GM18909 (cell line): ENCODE measurements at regions not wholly inside any gene's neighbourhood (a gene's known extent, or its start where the extent isn't known, plus 50 kb on each side); places are given as distances from the start of the nearest gene placed in this dataset.

Experiments
- ATAC-seq: cut with Tn5 transposase; IDR thresholded peaks from one replicate; pipeline ENCODE4 v1.9.1; 2021; ENCODE audit warnings: mild to moderate bottlenecking; ENCODE audit not compliant: unreplicated experiment, poor library complexity

- ATAC-seq = no peak
Observed at GRCh38 chr3:66592016-66592761, 91.4 kb upstream of the LRIG1 start.

GRCh38 chr3:66592927-66593625 lies 92.3 kb upstream of the LRIG1 start:
- ATAC-seq = no peak

- no peak for ATAC-seq
Observed at GRCh38 chr3:66593978-66594377, 93.2 kb upstream of the LRIG1 start.

- no peak for ATAC-seq
Observed at GRCh38 chr3:66597308-66597863, 96.6 kb upstream of the LRIG1 start.

- no peak for ATAC-seq
Observed at GRCh38 chr3:66598168-66598567, 97.3 kb upstream of the LRIG1 start.

GRCh38 chr3:66602237-66602636 lies 101.4 kb upstream of the LRIG1 start:
- ATAC-seq = no peak

- ATAC-seq = no peak
Observed at GRCh38 chr3:66602691-66603090, 101.9 kb upstream of the LRIG1 start.

GRCh38 chr3:66603151-66603611 lies 102.4 kb upstream of the LRIG1 start:
- no peak for ATAC-seq

- no peak for ATAC-seq
Observed at GRCh38 chr3:66604481-66604880, 103.7 kb upstream of the LRIG1 start.

GRCh38 chr3:66606126-66606525 lies 105.3 kb upstream of the LRIG1 start:
- no peak for ATAC-seq

- ATAC-seq = no peak
Observed at GRCh38 chr3:66606868-66607267, 106.0 kb upstream of the LRIG1 start.

GRCh38 chr3:66609660-66610561 lies 109.1 kb upstream of the LRIG1 start:
- no peak for ATAC-seq

GRCh38 chr3:66610562-66610909 lies 109.7 kb upstream of the LRIG1 start:
- ATAC-seq = no peak

GRCh38 chr3:66615643-66616301 lies 115.0 kb upstream of the LRIG1 start:
- no peak for ATAC-seq

GRCh38 chr3:66617351-66617750 lies 116.5 kb upstream of the LRIG1 start:
- ATAC-seq = no peak

GRCh38 chr3:66618066-66618465 lies 117.2 kb upstream of the LRIG1 start:
- ATAC-seq = no peak

- ATAC-seq = no peak
Observed at GRCh38 chr3:66620296-66620695, 119.5 kb upstream of the LRIG1 start.

GRCh38 chr3:66622756-66623457 lies 122.1 kb upstream of the LRIG1 start:
- no peak for ATAC-seq

- no peak for ATAC-seq
Observed at GRCh38 chr3:66625505-66626216, 124.8 kb upstream of the LRIG1 start.
